HG02840 (cell line): ENCODE measurements at regions not wholly inside any gene's neighbourhood (a gene's known extent, or its start where the extent isn't known, plus 50 kb on each side); places are given as distances from the start of the nearest gene placed in this dataset.
"Not testable (repeated sequence)": the region's sequence is repeated elsewhere in the genome, so short reads cannot be mapped to it uniquely, and the experiment has no call there.

ENCODE experiments used
- ATAC-seq: cut with Tn5 transposase; IDR thresholded peaks from one replicate; pipeline ENCODE4 v1.9.1; 2021; ENCODE audit warnings: mild to moderate bottlenecking, moderate library complexity, moderate number of reproducible peaks; ENCODE audit not compliant: unreplicated experiment, low FRiP score

DNA sequence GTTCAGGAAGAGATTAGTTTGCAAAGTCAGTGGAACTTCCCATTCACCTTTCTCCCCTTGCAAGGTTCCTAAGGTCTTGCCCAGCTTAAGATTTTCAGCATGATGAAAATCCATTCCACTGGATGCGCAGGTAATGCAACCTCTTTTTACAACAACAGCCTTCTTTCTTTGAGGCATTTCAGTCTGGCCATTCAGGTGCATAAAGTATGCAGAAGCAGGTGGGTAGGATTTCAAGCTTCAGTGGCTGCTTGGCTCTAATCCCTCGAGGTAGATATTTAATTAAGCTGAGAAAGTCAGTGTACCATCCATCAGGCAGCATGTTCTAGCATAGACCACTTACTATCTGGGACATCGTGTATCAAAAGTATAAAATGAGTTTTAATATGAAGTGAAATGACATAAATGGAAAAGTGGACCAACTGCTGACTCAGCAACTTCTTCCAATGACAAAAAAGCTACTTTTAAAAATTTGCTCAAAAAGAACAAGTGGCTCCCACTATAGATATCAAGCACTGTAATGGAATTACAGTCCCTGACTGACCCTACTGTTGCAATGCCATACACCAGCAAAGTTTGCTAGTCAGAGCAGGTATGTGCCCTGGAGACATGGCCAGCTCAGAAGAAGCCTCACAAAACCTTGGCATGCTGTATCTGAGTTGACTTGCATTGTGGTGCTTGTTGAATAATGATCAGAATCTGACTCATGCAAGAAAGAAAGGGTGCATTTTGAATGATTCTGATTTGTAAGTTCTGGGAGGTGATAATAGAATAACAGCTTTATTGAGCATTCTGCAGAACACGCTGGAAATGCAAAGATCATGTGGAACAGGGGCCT, 459.9 kb upstream of the MCTP2 start:
- no peak for ATAC-seq

DNA sequence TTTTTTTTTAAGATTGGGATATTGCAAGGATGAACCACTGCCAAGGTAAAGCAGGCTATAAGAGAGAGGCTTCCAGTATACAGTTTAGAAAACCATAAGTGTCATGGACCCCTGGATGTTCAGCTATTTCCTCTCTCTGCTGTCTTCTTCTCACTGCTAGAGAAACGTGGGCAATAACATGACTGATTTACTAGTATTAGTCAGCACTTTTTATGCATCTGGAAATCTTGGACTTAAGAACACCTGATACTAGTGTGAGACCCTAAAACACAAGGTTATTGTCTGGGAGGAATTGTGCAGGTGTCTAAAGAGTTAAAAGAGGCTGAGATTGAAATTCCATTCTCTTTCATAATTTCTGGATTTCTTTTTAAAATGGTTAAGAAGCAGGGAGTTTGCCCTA, 460.6 kb upstream of the MCTP2 start:
- ATAC-seq = no peak

DNA sequence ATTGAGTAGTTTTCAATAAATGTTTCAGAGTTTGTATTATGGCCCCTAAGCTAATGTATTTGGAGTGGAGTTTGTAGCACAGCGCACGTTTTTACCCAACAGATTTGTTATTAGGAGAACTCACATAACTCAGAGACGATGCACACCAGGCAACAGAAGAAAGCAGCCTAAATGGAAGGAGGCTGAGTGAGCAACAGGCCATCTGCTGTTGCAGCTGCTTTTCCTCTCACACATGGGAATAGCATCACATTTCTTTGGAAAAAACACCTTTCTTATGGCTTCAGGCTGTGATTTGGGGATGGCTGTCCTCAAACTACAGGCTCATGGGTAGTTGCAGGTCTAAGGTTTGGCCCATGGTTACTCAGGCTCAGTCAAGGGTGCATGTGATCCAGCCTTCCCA, 469.3 kb upstream of the MCTP2 start:
- no peak for ATAC-seq

DNA sequence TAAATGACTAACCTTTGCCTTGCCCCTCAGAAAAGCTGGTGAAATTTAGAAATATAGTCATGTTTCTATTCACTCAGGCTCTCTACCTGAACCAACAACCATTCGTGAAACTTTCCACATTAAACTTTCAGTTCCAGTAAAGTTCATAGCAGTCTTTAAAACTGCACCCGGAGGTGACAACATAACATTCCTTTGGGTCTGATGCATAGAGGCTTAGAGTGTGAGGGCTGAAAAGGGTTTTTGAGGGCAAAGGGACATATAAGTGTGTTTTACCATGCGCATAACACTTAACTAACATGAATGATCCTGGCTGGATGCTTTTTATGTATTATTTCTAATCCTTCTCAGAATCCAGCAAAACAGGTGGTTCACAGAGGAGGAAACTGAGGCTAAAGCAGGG, 471.7 kb upstream of the MCTP2 start:
- ATAC-seq = no peak

DNA sequence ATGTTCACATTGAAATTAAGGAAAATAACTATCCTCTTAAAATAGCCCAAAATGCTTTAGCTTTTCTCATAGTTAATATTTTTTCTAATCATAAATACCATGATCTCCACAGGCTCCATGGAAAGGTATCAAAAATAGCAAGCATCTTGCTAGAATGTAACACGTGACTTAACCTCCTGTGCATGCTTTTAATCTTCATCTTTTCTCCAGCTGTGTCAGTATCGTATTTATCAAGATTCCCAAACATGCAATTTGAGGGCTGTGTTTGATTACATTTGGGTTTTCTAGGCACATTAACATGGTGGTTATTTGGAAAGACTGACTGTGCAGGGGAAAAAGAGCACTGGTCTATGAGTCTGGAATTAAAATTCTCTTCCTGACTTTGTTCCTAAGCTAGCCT, 472.5 kb upstream of the MCTP2 start:
- ATAC-seq = no peak

DNA sequence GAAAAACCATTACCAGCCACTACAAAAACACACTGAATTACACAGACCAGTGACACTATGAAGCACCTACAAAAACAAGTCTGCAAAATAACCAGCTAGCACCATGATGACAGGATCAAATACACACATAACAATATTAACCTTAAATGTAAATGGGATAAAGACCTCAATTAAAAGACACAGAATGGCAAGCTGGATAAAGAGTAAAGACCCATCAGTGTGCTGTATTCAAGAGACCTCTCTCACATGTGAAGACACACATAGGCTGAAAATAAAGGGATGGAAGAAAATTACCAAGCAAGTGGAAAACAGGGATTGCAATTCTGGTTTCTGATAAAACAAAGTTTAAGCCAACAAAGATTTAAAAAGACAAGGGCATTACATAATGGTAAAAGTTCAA, 482.7 kb upstream of the MCTP2 start:
- no peak for ATAC-seq

DNA sequence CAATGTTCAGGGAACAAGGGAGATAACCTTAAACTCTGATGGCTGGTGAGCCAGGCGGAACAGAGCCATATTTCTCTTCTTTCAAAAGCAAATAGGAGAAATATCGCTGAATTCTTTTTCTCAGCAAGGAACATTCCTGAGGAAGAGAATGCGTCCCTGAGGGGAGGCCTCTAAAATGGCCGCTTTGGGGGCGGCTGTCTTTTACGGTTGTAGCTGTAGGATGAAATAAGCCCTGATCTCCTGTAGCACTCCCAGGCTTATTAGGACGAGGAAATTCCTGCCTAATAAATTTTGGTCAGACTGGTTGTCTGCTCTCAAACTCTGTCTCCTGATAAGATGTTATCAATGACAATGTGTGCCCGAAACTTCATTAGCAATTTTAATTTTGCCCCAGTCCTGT, 496.4 kb upstream of the MCTP2 start:
- ATAC-seq = not testable (repeated sequence)

DNA sequence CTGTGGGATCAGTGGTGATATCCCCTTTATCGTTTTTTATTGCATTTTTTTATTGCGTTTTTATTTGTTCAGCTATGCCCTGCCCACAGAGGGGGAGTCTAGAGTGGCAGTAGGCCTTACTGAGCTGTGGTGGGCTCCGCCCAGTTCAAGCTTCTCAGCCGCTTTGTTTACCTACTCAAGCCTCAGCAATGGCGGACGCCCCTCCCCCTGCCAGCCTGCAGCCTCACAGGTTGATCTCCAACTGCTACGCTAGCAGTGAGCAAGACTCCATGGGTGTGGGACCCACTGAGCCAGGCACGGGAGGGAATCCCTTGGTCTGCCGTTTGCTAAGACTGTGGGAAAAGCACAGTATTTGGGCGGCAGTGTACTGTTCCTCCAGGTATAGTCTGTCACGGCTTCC, 500.6 kb upstream of the MCTP2 start:
- no peak for ATAC-seq

DNA sequence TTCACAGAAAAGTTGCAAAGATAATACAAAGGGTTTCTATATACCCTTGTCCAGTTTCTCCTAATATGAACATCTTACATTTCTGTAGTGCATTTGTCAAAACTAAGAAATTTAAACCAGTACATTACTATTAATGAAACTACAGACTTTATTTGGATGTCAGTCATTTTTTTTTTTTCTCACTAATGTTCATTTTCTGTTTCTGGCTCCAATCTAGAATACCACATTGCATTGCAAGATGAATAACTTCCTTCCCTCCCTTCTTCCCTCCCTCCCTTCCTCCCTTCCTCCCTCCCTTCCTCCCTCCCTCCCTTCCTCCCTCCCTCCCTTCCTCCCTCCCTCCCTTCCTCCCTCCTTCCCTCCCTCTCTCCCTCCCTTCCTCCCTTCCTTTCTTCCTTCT, 509.2 kb upstream of the MCTP2 start:
- ATAC-seq = no peak

DNA sequence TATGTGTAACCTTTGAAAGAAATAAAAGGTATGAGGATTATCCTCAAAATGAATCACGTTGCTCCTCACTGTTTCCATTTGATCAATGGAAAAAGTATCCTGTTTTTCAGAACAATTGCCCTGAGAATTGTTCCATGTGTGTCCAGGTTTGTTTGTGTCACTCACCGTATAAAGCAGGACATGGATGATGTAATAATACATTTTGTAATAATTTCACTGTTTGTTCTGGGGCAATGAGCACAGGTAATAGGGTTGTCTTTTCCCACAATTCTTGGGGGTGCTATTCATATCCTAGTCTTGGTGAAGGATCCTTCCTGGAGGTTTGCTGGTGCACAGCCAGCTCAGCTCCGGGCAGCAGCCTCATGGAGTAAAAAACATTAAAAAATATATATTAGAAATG, 510.8 kb upstream of the MCTP2 start:
- no peak for ATAC-seq

DNA sequence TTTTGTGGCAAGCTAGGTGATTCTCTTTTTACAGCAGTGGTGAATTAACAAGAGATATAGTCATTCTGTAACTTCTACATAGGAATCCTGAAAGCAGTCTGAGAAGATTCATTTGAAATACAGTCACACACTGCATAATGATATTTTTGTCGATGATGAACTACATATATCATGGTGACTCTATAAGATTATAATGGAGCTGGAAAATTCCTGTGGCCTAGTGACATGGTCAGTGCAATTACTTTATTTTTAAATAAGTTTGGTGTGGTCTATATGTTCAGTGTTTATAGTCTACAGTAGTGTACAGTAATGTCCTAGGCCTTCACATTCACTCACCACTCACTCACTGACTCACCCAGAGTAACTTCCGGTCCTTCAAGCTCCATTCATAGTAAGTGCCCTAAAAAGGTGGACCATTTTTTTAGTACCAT, 511.4 kb upstream of the MCTP2 start:
- ATAC-seq = no peak

DNA sequence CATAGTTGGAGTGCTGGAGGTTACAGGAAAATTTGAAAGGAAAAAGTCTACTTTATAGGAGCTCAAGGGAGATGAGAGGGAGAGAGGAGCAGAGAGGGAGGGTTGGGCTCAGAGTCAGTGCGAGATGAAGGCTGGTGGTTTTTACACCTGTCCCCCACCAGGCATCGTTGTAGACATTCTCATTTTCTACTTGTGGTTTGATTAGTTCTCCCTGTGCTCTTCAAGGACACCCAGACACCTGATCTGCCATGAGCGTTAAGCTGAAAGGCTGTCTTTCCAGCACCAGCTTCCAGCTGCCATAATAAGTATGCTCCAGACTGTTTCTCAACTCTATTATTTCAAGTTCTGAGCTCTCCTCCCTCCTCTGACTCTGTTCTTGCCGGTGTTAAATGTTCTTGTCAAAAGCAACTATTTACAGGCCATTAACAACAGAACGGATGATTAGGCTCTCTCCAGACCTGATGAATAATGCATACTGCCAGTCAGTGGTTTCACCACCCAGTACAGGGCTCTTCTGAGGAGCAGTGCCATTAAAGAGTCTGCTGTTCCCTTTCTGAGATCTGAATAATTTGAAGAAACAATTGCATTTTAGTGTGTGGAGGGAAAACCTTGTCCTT, 514.6 kb upstream of the MCTP2 start:
- ATAC-seq = no peak

DNA sequence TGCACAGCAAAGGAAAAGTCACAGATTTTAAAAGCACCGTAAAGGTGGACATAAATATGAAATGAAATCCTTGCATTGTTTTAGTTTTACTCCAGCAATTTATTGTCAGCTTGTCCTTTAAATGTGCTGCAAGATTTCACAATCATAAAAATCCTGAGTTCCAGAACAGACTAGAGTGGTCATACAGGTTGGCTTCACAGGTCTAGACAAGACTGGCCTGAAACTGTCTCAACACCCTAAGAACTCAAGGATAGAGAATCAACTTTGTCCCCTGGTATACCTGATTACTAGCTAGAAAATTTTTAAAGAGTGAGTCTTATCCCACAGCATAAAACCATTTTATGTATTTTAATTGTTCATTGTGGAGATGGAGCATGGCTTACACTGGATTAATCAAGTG, 521.7 kb upstream of the MCTP2 start:
- no peak for ATAC-seq

DNA sequence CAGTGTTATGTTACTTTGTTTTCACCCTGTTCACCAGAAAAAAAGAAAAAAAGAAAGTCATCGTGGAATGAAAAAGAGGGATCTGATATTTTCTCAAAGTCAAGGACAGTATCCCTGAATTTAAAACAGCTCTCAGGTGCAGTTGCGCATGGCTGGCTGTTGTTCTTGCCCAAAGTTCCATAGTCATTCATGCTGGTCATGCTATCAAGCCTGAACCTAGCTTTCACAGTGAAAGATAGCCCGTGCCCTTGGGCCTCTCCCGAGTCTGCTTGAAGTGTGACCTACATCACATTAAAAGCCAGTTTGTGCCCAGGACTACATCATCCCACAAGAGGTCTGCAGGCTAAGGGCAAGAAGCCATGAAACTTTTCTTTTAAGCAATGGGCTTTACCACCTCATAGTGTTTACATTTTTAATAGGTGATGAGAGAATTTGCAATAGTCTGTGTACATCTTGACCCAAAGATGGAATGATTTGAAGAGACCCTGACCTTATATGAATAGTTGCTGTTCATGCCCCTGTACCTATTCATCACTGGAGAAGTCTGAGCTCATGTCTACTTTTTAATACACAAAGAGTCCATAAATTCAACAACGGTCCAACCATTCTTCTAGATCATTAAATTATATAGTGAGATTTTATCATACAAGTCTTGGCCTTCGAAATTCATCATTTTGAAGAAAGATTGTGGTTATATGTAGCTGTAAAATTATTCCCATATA, 522.5 kb upstream of the MCTP2 start:
- ATAC-seq = no peak

DNA sequence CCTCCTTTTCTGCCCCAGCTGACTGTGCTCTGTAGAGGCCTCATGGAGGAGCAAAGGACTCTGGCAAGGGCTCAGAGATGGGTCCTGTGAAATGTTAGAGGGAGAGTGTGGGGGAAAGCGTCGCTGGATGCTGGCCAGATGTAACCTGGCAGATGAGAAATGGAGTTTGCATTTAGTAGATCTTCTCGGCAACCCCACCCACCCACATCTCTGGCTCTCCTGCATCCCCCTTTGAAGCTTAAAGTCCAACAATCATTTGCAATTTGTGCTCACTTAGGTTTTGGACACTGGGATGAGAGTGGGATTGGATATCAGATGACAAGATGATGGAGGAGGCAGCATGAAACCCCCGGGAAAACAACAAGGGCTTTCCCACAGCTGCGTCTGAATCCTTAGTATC, 523.6 kb upstream of the MCTP2 start:
- no peak for ATAC-seq

DNA sequence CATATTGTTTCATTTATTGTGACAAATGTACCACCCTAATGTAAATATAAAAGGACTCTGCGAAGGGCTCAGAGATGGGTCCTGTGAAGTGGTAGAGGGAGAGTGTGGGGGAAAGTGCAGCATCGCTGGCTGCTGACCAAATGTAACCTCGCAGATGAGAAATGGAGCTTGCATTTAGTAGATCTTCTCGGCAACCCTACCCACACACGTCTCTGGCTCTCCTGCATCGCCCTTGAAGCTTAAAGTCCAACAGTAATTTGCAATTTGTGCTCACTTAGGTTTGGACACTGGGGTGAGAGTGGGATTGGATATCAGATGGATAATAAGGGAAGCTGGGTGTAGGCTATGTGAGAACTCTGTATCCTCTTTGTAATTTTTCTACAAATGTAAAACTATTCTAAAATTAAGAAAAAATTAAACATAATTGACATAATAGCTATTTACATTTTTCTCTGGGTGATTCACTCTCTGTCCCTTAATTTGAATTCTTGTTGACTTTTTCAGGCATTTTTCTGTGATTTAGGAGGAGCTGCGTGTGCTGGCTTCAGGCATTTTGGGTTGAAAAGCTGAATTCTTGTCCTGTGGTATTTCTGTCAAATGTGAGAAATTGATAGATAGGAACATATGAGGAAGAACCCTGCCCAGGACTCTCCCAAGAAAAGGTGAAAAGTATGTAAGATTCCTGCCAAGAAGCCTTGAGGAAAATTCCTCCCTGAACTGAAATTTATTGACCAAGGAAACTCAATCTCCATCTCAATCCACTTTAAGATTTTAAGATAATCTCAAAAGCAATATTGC, 524.7 kb upstream of the MCTP2 start:
- ATAC-seq = no peak

DNA sequence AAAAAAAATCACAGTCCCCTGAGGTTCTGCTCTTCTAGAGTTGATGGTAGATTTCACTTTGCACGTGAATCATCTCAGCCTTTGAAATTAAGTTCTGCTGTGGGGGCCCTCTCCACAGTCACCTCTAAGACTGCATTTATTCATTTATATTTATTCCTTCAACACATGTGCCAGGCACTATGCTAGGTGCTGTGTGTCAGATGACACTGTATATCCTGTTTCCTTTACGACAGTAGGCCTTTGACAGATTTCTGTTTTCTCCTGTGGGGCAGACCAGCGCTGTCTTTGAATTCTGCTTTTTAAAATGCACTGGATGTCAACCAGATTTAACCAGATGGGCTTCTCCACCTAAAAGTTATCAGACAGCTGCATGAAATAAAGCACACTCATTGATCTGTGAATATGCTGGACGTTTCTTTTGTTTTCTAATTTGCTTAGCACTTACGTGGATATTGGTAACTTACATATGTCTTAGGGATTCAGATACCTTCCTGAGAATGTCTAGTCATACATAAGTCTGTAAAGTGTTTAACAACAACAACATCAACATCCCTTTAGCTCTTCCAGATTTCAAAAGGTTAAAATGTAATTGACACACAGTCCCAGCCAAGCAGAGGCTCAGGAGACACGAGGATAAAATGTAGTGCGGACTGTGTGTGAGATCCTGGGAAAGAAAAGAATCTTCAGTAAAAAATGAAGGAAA, 525.5 kb upstream of the MCTP2 start:
- no peak for ATAC-seq

DNA sequence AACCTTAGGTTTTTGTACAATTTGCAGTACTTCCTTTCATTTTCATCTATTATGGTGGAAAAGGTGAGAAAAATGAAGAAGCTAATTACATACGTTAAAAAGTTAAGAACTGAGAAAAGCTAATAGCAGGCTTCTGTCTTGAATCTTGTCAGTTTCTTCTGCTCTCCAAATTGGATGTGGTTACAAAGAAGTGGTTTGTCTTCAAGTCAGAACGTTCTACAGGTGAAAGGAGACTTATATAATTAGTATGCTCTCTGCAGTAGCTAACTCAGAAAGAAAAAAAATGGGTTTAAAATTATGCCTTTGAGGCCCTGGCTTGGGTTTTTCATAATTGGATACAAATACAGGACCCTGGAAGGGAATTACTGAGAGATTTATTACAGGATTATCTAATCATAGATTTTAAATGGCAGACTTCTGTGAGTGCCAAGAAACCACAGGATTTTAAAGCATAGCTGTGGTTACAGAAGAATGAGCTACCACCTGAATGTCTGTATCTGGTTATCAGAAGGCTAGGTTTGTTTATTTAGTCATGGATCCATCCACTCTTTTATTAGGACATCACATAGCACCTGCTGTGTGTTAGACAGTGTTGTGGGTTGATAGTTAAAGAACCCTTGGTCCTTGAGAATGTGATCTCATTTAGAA, 528.1 kb upstream of the MCTP2 start:
- ATAC-seq = no peak

DNA sequence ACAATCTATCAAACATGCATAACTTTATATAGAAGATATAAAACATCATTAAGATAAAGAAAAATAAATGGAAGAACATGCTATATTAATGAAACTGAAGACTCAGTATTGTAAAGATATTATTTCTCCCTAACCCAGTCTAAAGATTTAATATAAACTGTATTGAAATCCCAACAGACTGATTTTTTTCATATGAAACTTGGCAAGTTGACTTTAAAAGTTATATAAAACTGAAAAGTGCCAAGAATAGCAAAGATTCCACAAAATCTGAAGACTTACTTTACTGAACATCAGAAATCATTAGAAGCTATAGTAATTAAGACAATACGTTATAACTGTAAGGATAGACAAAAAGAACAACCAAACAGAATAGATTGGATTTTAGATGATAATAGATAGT, 531.3 kb upstream of the MCTP2 start:
- ATAC-seq = no peak

DNA sequence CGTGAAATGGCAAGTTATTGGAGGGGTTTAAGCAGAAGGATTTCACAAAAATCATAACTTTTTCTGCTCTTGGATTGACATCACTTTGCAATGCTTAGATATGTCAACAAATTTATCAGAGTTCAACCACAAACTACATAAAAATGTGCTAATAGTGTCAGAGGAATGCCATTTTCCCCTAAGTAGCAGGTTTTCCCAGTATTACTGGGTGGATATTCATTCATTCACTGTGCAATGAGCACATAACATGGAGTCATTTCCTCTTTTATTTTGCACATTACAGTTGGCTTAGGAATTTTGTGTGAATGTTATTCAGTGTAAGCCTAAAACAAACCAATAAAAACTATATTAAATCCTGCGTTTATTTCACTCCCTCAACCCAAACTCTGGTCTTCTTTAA, 537.3 kb upstream of the MCTP2 start:
- ATAC-seq = no peak
